PC-3 (cell line): ENCODE measurements at regions not wholly inside any gene's neighbourhood (a gene's known extent, or its start where the extent isn't known, plus 50 kb on each side); places are given as distances from the start of the nearest gene placed in this dataset.
"Not testable (repeated sequence)": the region's sequence is repeated elsewhere in the genome, so short reads cannot be mapped to it uniquely, and the experiment has no call there.

ENCODE experiments used
- ATAC-seq: fragments of 200-7000 bp; cut with Tn5 transposase; 2 replicates; pipeline ENCODE4 v1.9.1; 2020; ENCODE audit warnings: mild to moderate bottlenecking, moderate library complexity
- BruUV-seq: library from RNA; stranded (reverse); fragments of 400-500 nt; replicated peaks from 2 replicates; lab custom pipeline; 2021; lab: Mats Ljungman, UMichigan
- CTCF ChIA-PET: fragments of 300-600 bp; sonication (Branson Sonifier 250); formaldehyde crosslinking; loops from one replicate; lab custom pipeline; 2022; ENCODE audit warnings: antibody characterized with exemption; lab: Charles Lee
- POLR2A ChIA-PET: fragments of 300-600 bp; sonication (Branson Sonifier 250); formaldehyde crosslinking; loops from one replicate; lab custom pipeline; 2022; ENCODE audit warnings: antibody characterized with exemption; ENCODE audit not compliant: unreplicated experiment; lab: Charles Lee
- DNase-seq: peaks from one replicate; pipeline ENCODE4 v3.0.0-alpha.2; 2015
- H2AFZ ChIP-seq: fragments of 300-600 bp; sonication (generic); 2 replicates; pipeline ENCODE4 v1.6.0; 2016; ENCODE audit warnings: antibody characterized with exemption, low read length
- H3F3A ChIP-seq: fragments of 300-600 bp; sonication (generic); one replicate; pipeline ENCODE4 v1.6.0; 2017; ENCODE audit warnings: antibody characterized with exemption, low read length, control low read depth, mild to moderate bottlenecking; ENCODE audit not compliant: unreplicated experiment
- H3K27ac ChIP-seq: fragments of 300-600 bp; sonication (generic); 2 replicates; pipeline ENCODE4 v1.5.1; 2016; ENCODE audit warnings: mild to moderate bottlenecking, low read length
- H3K27me3 ChIP-seq: fragments of 300-600 bp; sonication (generic); 2 replicates; pipeline ENCODE4 v1.6.1; 2016; ENCODE audit warnings: low read length, mixed read lengths
- H3K36me3 ChIP-seq: fragments of 300-600 bp; sonication (generic); 2 replicates; pipeline ENCODE4 v1.6.1; 2016; ENCODE audit warnings: low read depth, mixed run types, low read length, mixed read lengths
- H3K4me1 ChIP-seq: fragments of 300-600 bp; sonication (generic); 2 replicates; pipeline ENCODE4 v1.5.1; 2016; ENCODE audit warnings: low read length; ENCODE audit not compliant: insufficient read depth
- H3K4me2 ChIP-seq: fragments of 300-600 bp; sonication (generic); 2 replicates; pipeline ENCODE4 v1.6.0; 2016; ENCODE audit warnings: low read length
- H3K4me3 ChIP-seq: fragments of 300-600 bp; sonication (generic); 2 replicates; pipeline ENCODE4 v1.5.1; 2016; ENCODE audit warnings: mild to moderate bottlenecking, low read length, mixed read lengths
- H3K79me2 ChIP-seq: fragments of 300-600 bp; sonication (generic); 2 replicates; pipeline ENCODE4 v1.6.1; 2017; ENCODE audit warnings: low read length, mixed read lengths
- H3K9ac ChIP-seq: fragments of 300-600 bp; sonication (generic); 2 replicates; pipeline ENCODE4 v1.6.0; 2016; ENCODE audit warnings: mild to moderate bottlenecking, low read length
- H3K9me2 ChIP-seq: fragments of 300-600 bp; sonication (generic); replicated peaks from 2 replicates; pipeline ENCODE4 v1.6.1; 2016; ENCODE audit warnings: mixed run types, low read length, mixed read lengths
- H3K9me3 ChIP-seq: fragments of 300-600 bp; sonication (generic); 2 replicates; pipeline ENCODE4 v1.6.1; 2016; ENCODE audit warnings: low read length, mixed read lengths
- H4K20me1 ChIP-seq: fragments of 300-600 bp; sonication (generic); 2 replicates; pipeline ENCODE4 v1.6.1; 2016; ENCODE audit warnings: low read length, mixed read lengths
- CTCF ChIP-seq: fragments of 300-600 bp; sonication (generic); conservative IDR thresholded peaks from 2 replicates; pipeline ENCODE4 v1.5.1; 2017; ENCODE audit warnings: antibody characterized with exemption, low read depth, mild to moderate bottlenecking, low read length
- EZH2 ChIP-seq: fragments of 300-600 bp; sonication (generic); IDR thresholded peaks from one replicate; pipeline ENCODE4 v1.6.1; 2017; ENCODE audit warnings: antibody characterized with exemption, mild to moderate bottlenecking, low read length; ENCODE audit not compliant: unreplicated experiment
- EZH2phosphoT487 ChIP-seq: fragments of 300-600 bp; sonication (generic); IDR thresholded peaks from 2 replicates; pipeline ENCODE4 v1.6.1; 2018; ENCODE audit warnings: mild to moderate bottlenecking, antibody characterized with exemption, low read length, borderline replicate concordance
- intact Hi-C: fragments of 100-400 bp; cut with micrococcal nuclease; formaldehyde crosslinking; loops from 2 replicates; pipeline ENCODE4 v1.9.0; 2023

- Histone ChIP-seq H3K27me3 (no peaks in the 10 kb centered on the region), H3K4me3 (no peak overlapping the region), H3K4me2 (no peak overlapping the region), H3K4me1 (no peaks in the 10 kb centered on the region), H2AFZ (no peak overlapping the region), H3K9me2 (no peaks in the 10 kb centered on the region), H3K27ac (no peak overlapping the region), H3K9me3 (no peaks in the 10 kb centered on the region), H4K20me1 (no peaks in the 10 kb centered on the region), H3K36me3 (no peaks in the 10 kb centered on the region), H3K79me2 (no peaks in the 10 kb centered on the region), H3K9ac (no peak overlapping the region), H3F3A (no peaks in the 10 kb centered on the region)
- no TSS peak for BruUV-seq
- intact Hi-C loops: no loop called here
- ChIA-PET CTCF (no interaction called here), POLR2A (no interaction called here)
- no peak for ATAC-seq
- DNase-seq: peak; percentile 7
- no peak for TF ChIP-seq EZH2phosphoT487
- TF ChIP-seq CTCF: 0 out of 2 replicates have a peak, but pooled peaks have one; percentile 10
- TF ChIP-seq EZH2: no peak
Observed at GRCh38 chr10:93224005-93224779, 150.5 kb downstream of the CYP26A1 start.

- Histone ChIP-seq H3K4me1 (no peaks in the 10 kb centered on the region), H2AFZ (no peak overlapping the region), H3K36me3 (no peaks in the 10 kb centered on the region), H3K27ac (no peak overlapping the region), H3K27me3 (no peaks in the 10 kb centered on the region), H3K9me3 (no peaks in the 10 kb centered on the region), H3K4me3 (no peak overlapping the region), H3K9ac (no peak overlapping the region), H3K9me2 (no peaks in the 10 kb centered on the region), H4K20me1 (no peaks in the 10 kb centered on the region), H3K79me2 (no peaks in the 10 kb centered on the region), H3K4me2 (no peak overlapping the region), H3F3A (no peaks in the 10 kb centered on the region)
- CTCF ChIA-PET: no interaction called here
- POLR2A ChIA-PET: interaction anchor here (0.6 kb wide), 1 partner anchor 24 kb away, joined by 14 read pairs; no protein-coding TSS in a partner anchor
- intact Hi-C loops: no loop called here
- no peak for TF ChIP-seq EZH2phosphoT487
- no peak for TF ChIP-seq EZH2
- TF ChIP-seq CTCF: no peak
- ATAC-seq (no peak), DNase-seq (no peak)
- BruUV-seq: no TSS peak
Observed at GRCh38 chr10:93225938-93226337, 152.2 kb downstream of the CYP26A1 start.

GRCh38 chr10:93226619-93227018 is 152.9 kb downstream of the CYP26A1 start:
- H3K9me3 ChIP-seq: no peaks in the 10 kb centered on the region
- TF ChIP-seq CTCF: no peak
- no peak for TF ChIP-seq EZH2phosphoT487
- no peak for TF ChIP-seq EZH2
- CTCF ChIA-PET: no interaction called here
- no peak overlapping the region for H3K4me3 ChIP-seq
- no TSS peak for BruUV-seq
- no peaks in the 10 kb centered on the region for H3K79me2 ChIP-seq
- no peak overlapping the region for H3K27ac ChIP-seq
- intact Hi-C loops: no loop called here
- POLR2A ChIA-PET: no interaction called here
- H4K20me1 ChIP-seq: no peaks in the 10 kb centered on the region
- H3K9me2 ChIP-seq: no peaks in the 10 kb centered on the region
- no peak overlapping the region for H3K4me2 ChIP-seq
- DNase-seq (no peak), ATAC-seq (no peak)
- H3K27me3 ChIP-seq: no peaks in the 10 kb centered on the region
- H3K4me1 ChIP-seq: no peaks in the 10 kb centered on the region
- no peaks in the 10 kb centered on the region for H3F3A ChIP-seq
- no peak overlapping the region for H2AFZ ChIP-seq
- H3K36me3 ChIP-seq: no peaks in the 10 kb centered on the region
- H3K9ac ChIP-seq: no peak overlapping the region

- H3F3A ChIP-seq, BruUV-seq, H3K4me1 ChIP-seq, intact Hi-C loops, ATAC-seq, H3K27ac ChIP-seq, H3K9ac ChIP-seq, DNase-seq, H2AFZ ChIP-seq, H3K4me3 ChIP-seq, CTCF ChIA-PET, H3K36me3 ChIP-seq, H3K9me3 ChIP-seq, H3K4me2 ChIP-seq, H3K27me3 ChIP-seq, POLR2A ChIA-PET, H4K20me1 ChIP-seq, H3K9me2 ChIP-seq, H3K79me2 ChIP-seq: not testable (repeated sequence)
Observed at GRCh38 chr10:93230596-93230995, 156.9 kb downstream of the CYP26A1 start.
